ENCODE measurements at regions not wholly inside any gene's neighbourhood (a gene's known extent, or its start where the extent isn't known, plus 50 kb on each side); places are given as distances from the start of the nearest gene placed in this dataset.

GRCh38 chrX:109294097-109294814 lies 187.6 kb downstream of the GUCY2F start:
- peaks cover 2% of the 10 kb centered on the region for H3K4me1 Mint-ChIP-seq (ENCODE audit: unreplicated experiment)
- H3K27me3 Mint-ChIP-seq (ENCODE audit: unreplicated experiment) = no peaks in the 10 kb centered on the region
- no peak overlapping the region for H3K4me3 Mint-ChIP-seq (ENCODE audit: unreplicated experiment)
- DNase-seq (ENCODE audit: low spot score) = no peak
- H3K27ac Mint-ChIP-seq (ENCODE audit: unreplicated experiment) = no peak overlapping the region
- no peaks in the 10 kb centered on the region for H3K36me3 Mint-ChIP-seq (ENCODE audit: low read depth, unreplicated experiment)
- no peaks in the 10 kb centered on the region for H3K9me3 Mint-ChIP-seq (ENCODE audit: unreplicated experiment)
- TF ChIP-seq CTCF (IDR thresholded peaks at IDR 0.05; ENCODE audit: unreplicated experiment) = no peak

GRCh38 chrX:109283870-109284269 lies 198.0 kb downstream of the GUCY2F start:
- Mint-ChIP-seq H3K4me1 (ENCODE audit: unreplicated experiment) (peaks cover 2% of the 10 kb centered on the region), H3K9me3 (ENCODE audit: unreplicated experiment) (no peaks in the 10 kb centered on the region), H3K36me3 (ENCODE audit: low read depth, unreplicated experiment) (no peaks in the 10 kb centered on the region), H3K27me3 (ENCODE audit: unreplicated experiment) (peaks cover 2% of the 10 kb centered on the region), H3K4me3 (ENCODE audit: unreplicated experiment) (no peak overlapping the region), H3K27ac (ENCODE audit: unreplicated experiment) (no peak overlapping the region)
- TF ChIP-seq CTCF (IDR thresholded peaks at IDR 0.05; ENCODE audit: unreplicated experiment) = no peak
- DNase-seq (ENCODE audit: low spot score) = no peak

GRCh38 chrX:109281483-109282275 lies 200.2 kb downstream of the GUCY2F start:
- no peaks in the 10 kb centered on the region for H3K9me3 Mint-ChIP-seq (ENCODE audit: unreplicated experiment)
- TF ChIP-seq CTCF (IDR thresholded peaks at IDR 0.05; ENCODE audit: unreplicated experiment) = no peak
- H3K27ac Mint-ChIP-seq (ENCODE audit: unreplicated experiment) = no peak overlapping the region
- DNase-seq (ENCODE audit: low spot score) = no peak
- peaks cover 2% of the 10 kb centered on the region for H3K4me1 Mint-ChIP-seq (ENCODE audit: unreplicated experiment)
- H3K36me3 Mint-ChIP-seq (ENCODE audit: low read depth, unreplicated experiment) = no peaks in the 10 kb centered on the region
- H3K4me3 Mint-ChIP-seq (ENCODE audit: unreplicated experiment) = no peak overlapping the region
- peaks cover 2% of the 10 kb centered on the region for H3K27me3 Mint-ChIP-seq (ENCODE audit: unreplicated experiment)

- no peak overlapping the region for H3K4me3 Mint-ChIP-seq (ENCODE audit: unreplicated experiment)
- no peaks in the 10 kb centered on the region for H3K36me3 Mint-ChIP-seq (ENCODE audit: low read depth, unreplicated experiment)
- H3K4me1 Mint-ChIP-seq (ENCODE audit: unreplicated experiment) = peaks cover 2% of the 10 kb centered on the region
- H3K27ac Mint-ChIP-seq (ENCODE audit: unreplicated experiment) = no peak overlapping the region
- H3K9me3 Mint-ChIP-seq (ENCODE audit: unreplicated experiment) = no peaks in the 10 kb centered on the region
- peaks cover 8% of the 10 kb centered on the region for H3K27me3 Mint-ChIP-seq (ENCODE audit: unreplicated experiment)
- TF ChIP-seq CTCF (IDR thresholded peaks at IDR 0.05; ENCODE audit: unreplicated experiment) = no peak
- no peak for DNase-seq (ENCODE audit: low spot score)
These were observed 207.1 kb downstream of the GUCY2F start for GRCh38 chrX:109274806-109275205.
